AG09309 (cell line): ENCODE measurements at regions not wholly inside any gene's neighbourhood (a gene's known extent, or its start where the extent isn't known, plus 50 kb on each side); places are given as distances from the start of the nearest gene placed in this dataset.
"Not testable (repeated sequence)": the region's sequence is repeated elsewhere in the genome, so short reads cannot be mapped to it uniquely, and the experiment has no call there.

ENCODE experiments used
- DNase-seq: peaks from one replicate; pipeline ENCODE4 v3.0.0-alpha.2; 2010; ENCODE audit warnings: low read depth
- H3K4me3 ChIP-seq: 2 replicates; pipeline ENCODE4 v1.5.1; 2011; ENCODE audit warnings: mild to moderate bottlenecking, low read depth, low read length, moderate library complexity; ENCODE audit not compliant: control insufficient read depth
- TF ChIP-seq, protein P1 (sequence below): IDR thresholded peaks from 2 replicates; pipeline ENCODE4 v1.5.1; 2011; ENCODE audit warnings: mild to moderate bottlenecking, low read depth, low read length, inconsistent platforms; ENCODE audit not compliant: insufficient read depth, control insufficient read depth; ENCODE audit errors: missing control alignments

DNA sequence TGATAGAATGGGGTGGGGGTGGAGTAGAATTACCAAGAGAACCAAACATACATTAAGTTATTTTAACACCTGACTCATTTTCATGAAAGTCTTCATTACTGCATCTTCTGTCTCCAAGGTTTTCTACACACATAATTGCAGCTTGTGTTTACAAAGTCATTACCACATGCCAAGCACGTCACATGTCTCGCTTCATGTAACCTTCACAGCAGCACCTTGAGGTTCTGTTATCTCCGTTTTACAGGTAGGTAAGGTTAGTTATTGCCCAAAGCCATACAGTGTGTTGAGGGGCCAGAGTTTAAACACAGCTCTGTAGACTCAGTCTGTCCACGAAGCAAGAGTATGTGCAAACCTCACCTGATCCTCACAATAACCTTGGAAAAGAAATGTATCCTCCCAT is 64.3 kb upstream of the RBM19 start:
- TF ChIP-seq, protein P1, sequence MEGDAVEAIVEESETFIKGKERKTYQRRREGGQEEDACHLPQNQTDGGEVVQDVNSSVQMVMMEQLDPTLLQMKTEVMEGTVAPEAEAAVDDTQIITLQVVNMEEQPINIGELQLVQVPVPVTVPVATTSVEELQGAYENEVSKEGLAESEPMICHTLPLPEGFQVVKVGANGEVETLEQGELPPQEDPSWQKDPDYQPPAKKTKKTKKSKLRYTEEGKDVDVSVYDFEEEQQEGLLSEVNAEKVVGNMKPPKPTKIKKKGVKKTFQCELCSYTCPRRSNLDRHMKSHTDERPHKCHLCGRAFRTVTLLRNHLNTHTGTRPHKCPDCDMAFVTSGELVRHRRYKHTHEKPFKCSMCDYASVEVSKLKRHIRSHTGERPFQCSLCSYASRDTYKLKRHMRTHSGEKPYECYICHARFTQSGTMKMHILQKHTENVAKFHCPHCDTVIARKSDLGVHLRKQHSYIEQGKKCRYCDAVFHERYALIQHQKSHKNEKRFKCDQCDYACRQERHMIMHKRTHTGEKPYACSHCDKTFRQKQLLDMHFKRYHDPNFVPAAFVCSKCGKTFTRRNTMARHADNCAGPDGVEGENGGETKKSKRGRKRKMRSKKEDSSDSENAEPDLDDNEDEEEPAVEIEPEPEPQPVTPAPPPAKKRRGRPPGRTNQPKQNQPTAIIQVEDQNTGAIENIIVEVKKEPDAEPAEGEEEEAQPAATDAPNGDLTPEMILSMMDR: no peak
- H3K4me3 ChIP-seq: no peak overlapping the region
- DNase-seq: no peak

DNA sequence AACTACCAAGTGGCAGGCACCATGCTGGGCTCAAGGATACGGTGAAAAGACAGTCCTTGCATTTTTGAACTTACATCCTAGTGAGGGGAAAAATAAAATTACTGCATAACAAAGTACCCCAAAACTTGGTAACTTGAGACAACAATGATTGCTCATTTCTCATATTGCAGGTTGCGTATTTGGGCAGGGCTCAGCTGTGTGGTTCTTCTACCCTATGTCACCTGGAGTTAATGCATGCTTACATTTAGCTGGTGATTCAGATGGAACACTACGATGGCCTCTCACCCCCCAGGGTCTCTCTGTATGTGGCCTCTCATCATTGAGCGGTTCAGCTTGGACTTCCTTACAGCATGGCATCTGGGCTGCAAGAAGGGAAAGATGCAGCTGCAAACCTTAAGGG is 60.7 kb upstream of the RBM19 start:
- TF ChIP-seq, protein P1: no peak
- no peak overlapping the region for H3K4me3 ChIP-seq
- no peak for DNase-seq

DNA sequence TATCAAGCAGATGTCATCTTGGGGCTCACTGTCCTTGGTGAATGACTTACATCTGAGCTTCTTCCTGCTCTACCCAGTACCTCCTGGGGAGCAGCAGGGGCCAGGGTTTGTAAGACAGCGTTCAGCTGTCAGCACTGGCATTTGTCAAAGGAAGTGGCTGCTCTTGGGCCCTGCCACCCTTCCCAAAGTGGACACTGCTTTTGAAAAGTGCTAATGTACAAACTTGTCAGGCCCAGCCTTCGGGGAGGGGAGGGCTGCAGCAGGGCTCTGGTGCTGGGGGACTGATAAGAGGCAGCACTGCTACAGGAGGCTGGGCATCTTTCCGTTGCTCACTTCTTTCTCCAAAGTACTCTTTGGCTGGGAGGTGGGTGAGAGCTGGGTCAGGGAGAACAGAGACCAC is 59.8 kb upstream of the RBM19 start:
- DNase-seq: no peak
- H3K4me3 ChIP-seq: no peak overlapping the region
- TF ChIP-seq, protein P1: no peak

DNA sequence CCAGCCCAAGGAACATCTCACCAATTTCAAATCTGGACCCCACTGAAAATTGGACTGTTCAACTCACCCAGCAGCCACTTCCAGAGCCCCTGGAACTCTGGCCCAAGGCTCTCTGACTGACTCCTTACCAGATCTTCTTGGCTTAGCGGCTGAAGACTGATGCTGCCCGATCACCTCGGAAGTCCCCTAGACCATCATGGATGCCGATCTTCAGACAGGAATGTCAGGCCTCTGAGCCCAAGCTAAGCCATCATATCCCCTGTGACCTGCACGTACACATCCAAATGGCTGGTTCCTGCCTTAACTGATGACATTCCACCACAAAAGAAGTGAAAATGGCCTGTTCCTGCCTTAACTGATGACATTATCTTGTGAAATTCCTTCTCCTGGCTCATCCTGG is 56.0 kb upstream of the RBM19 start:
- H3K4me3 ChIP-seq, DNase-seq: not testable (repeated sequence)

DNA sequence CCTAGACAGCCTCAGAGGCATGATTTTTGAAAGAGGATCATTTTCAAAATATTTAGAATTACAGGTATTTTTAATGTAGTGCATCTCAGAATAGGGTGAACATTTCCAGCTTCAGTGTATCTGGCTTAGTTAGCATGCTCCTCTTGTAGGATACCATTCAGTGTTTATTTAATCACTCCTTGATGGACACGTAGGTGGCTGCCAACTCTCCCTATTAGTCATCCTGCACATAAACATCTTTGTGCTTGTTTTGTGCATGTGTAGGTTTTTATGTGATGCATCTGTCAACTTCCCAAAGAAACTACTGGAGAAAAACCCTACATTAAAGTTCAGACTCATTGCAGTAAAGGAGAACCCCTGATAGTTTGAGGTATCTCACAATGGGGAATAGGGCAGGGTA is 52.5 kb upstream of the RBM19 start:
- TF ChIP-seq, protein P1: no peak
- H3K4me3 ChIP-seq: no peak overlapping the region
- no peak for DNase-seq
